ENCODE measurements at regions not wholly inside any gene's neighbourhood (a gene's known extent, or its start where the extent isn't known, plus 50 kb on each side); places are given as distances from the start of the nearest gene placed in this dataset.

GRCh38 chr17:77420095-77420803, 279.5 kb downstream of the SEC14L1 start:
- TF ChIP-seq CTCF (IDR thresholded peaks at IDR 0.05): no peak
- TF ChIP-seq ESRRA (CRISPR knock-in tag; IDR thresholded peaks at IDR 0.05; ENCODE audit: borderline replicate concordance): no peak
- no peak for TF ChIP-seq CREM (CRISPR knock-in tag; IDR thresholded peaks at IDR 0.05)
- TF ChIP-seq, protein P1, sequence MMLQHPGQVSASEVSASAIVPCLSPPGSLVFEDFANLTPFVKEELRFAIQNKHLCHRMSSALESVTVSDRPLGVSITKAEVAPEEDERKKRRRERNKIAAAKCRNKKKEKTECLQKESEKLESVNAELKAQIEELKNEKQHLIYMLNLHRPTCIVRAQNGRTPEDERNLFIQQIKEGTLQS (CRISPR knock-in tag; conservative IDR thresholded peaks at IDR 0.05): no peak
- TF ChIP-seq, protein P2, sequence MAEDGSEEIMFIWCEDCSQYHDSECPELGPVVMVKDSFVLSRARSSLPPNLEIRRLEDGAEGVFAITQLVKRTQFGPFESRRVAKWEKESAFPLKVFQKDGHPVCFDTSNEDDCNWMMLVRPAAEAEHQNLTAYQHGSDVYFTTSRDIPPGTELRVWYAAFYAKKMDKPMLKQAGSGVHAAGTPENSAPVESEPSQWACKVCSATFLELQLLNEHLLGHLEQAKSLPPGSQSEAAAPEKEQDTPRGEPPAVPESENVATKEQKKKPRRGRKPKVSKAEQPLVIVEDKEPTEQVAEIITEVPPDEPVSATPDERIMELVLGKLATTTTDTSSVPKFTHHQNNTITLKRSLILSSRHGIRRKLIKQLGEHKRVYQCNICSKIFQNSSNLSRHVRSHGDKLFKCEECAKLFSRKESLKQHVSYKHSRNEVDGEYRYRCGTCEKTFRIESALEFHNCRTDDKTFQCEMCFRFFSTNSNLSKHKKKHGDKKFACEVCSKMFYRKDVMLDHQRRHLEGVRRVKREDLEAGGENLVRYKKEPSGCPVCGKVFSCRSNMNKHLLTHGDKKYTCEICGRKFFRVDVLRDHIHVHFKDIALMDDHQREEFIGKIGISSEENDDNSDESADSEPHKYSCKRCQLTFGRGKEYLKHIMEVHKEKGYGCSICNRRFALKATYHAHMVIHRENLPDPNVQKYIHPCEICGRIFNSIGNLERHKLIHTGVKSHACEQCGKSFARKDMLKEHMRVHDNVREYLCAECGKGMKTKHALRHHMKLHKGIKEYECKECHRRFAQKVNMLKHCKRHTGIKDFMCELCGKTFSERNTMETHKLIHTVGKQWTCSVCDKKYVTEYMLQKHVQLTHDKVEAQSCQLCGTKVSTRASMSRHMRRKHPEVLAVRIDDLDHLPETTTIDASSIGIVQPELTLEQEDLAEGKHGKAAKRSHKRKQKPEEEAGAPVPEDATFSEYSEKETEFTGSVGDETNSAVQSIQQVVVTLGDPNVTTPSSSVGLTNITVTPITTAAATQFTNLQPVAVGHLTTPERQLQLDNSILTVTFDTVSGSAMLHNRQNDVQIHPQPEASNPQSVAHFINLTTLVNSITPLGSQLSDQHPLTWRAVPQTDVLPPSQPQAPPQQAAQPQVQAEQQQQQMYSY (CRISPR knock-in tag; IDR thresholded peaks at IDR 0.05): no peak
- no peak for TF ChIP-seq PREB (CRISPR knock-in tag; IDR thresholded peaks at IDR 0.05; ENCODE audit: borderline replicate concordance)
- TF ChIP-seq ZNF232 (CRISPR knock-in tag; IDR thresholded peaks at IDR 0.05): no peak
- TF ChIP-seq ZNF512 (CRISPR knock-in tag; IDR thresholded peaks at IDR 0.05; ENCODE audit: borderline replicate concordance): no peak
- no peak for TF ChIP-seq ZBTB43 (CRISPR knock-in tag; IDR thresholded peaks at IDR 0.05)
- TF ChIP-seq, protein P3, sequence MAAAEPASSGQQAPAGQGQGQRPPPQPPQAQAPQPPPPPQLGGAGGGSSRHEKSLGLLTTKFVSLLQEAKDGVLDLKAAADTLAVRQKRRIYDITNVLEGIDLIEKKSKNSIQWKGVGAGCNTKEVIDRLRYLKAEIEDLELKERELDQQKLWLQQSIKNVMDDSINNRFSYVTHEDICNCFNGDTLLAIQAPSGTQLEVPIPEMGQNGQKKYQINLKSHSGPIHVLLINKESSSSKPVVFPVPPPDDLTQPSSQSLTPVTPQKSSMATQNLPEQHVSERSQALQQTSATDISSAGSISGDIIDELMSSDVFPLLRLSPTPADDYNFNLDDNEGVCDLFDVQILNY (CRISPR knock-in tag; IDR thresholded peaks at IDR 0.05): no peak

Measured in WTC11 (cell line).